Suppressor macrophage treated with lipopolysaccharide for 1 hour (primary cell): ENCODE measurements at regions not wholly inside any gene's neighbourhood (a gene's known extent, or its start where the extent isn't known, plus 50 kb on each side); places are given as distances from the start of the nearest gene placed in this dataset.

Experiments used
- DNase-seq, 3 donors: peaks; one replicate each; pipeline ENCODE4 v3.0.0-alpha.2; 2020 to 2022

GRCh38 chr2:85939131-85939530 is 50.3 kb upstream of the ST3GAL5 start:
- no peak for DNase-seq
